ENCODE measurements at regions not wholly inside any gene's neighbourhood (a gene's known extent, or its start where the extent isn't known, plus 50 kb on each side); places are given as distances from the start of the nearest gene placed in this dataset.

DNA sequence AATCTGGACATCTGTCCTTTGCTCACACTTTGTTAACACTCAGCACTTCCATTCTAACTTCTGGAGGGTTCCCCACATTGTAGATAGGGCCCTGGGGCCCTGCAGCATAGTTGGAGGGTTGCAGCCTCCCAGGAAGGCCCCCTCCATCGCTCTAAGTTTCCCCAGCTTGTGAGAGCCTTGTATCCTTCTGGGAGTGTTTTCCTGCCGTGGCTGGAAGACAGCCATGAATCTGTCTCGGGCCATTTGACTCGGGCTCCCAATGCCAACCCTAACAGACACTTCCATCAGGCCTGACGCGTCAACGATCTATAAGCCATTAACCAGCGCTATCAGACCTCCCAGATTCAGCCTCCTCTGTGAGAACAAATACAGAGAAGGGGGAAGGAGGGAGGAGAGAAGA, 263.7 kb upstream of the RPL38 start:
- H3K27ac ChIP-seq = no peak overlapping the region
- H3K36me3 ChIP-seq = no peaks in the 10 kb centered on the region
- intact Hi-C loops (cut with DNase I; ENCODE audit: low total_unique reads) = no loop called here
- no peak for TF ChIP-seq POLR2A (IDR thresholded peaks at IDR 0.05)
- TF ChIP-seq, protein P1, sequence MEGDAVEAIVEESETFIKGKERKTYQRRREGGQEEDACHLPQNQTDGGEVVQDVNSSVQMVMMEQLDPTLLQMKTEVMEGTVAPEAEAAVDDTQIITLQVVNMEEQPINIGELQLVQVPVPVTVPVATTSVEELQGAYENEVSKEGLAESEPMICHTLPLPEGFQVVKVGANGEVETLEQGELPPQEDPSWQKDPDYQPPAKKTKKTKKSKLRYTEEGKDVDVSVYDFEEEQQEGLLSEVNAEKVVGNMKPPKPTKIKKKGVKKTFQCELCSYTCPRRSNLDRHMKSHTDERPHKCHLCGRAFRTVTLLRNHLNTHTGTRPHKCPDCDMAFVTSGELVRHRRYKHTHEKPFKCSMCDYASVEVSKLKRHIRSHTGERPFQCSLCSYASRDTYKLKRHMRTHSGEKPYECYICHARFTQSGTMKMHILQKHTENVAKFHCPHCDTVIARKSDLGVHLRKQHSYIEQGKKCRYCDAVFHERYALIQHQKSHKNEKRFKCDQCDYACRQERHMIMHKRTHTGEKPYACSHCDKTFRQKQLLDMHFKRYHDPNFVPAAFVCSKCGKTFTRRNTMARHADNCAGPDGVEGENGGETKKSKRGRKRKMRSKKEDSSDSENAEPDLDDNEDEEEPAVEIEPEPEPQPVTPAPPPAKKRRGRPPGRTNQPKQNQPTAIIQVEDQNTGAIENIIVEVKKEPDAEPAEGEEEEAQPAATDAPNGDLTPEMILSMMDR (IDR thresholded peaks at IDR 0.05) = no peak
- TF ChIP-seq POLR2AphosphoS5 (IDR thresholded peaks at IDR 0.05) = no peak
- no peak for DNase-seq (ENCODE audit: low spot score in 2 of 2)
- H3K27me3 ChIP-seq = no peaks in the 10 kb centered on the region
- H3K4me3 ChIP-seq = no peak overlapping the region
- H3K9me3 ChIP-seq = no peaks in the 10 kb centered on the region
- H3K4me1 ChIP-seq = no peaks in the 10 kb centered on the region

GRCh38 chr17:73940511-73940910, 263.0 kb upstream of the RPL38 start:
- no peaks in the 10 kb centered on the region for H3K27me3 ChIP-seq
- TF ChIP-seq POLR2A (IDR thresholded peaks at IDR 0.05) (no peak), POLR2AphosphoS5 (IDR thresholded peaks at IDR 0.05) (no peak)
- TF ChIP-seq, protein P1 (IDR thresholded peaks at IDR 0.05) = no peak

GRCh38 chr17:73941919-73942530, 261.5 kb upstream of the RPL38 start:
- DNase-seq (ENCODE audit: low spot score in 2 of 2) = no peak
- Histone ChIP-seq H3K4me1 (no peaks in the 10 kb centered on the region), H3K27ac (no peak overlapping the region), H3K36me3 (no peaks in the 10 kb centered on the region), H3K4me3 (no peak overlapping the region), H3K9me3 (no peaks in the 10 kb centered on the region), H3K27me3 (no peaks in the 10 kb centered on the region)
- intact Hi-C loops (cut with DNase I; ENCODE audit: low total_unique reads) = no loop called here
- no peak for TF ChIP-seq POLR2AphosphoS5 (IDR thresholded peaks at IDR 0.05)
- no peak for TF ChIP-seq POLR2A (IDR thresholded peaks at IDR 0.05)
- TF ChIP-seq, protein P1 (IDR thresholded peaks at IDR 0.05) = no peak

More at GRCh38 chr17:73940511-73940910, 263.0 kb upstream of the RPL38 start:
- no peaks in the 10 kb centered on the region for H3K9me3 ChIP-seq
- H3K27ac ChIP-seq = no peak overlapping the region
- intact Hi-C loops (cut with DNase I; ENCODE audit: low total_unique reads) = no loop called here
- no peak overlapping the region for H3K4me3 ChIP-seq
- no peaks in the 10 kb centered on the region for H3K36me3 ChIP-seq
- H3K4me1 ChIP-seq = no peaks in the 10 kb centered on the region
- DNase-seq (ENCODE audit: low spot score in 2 of 2) = no peak

GRCh38 chr17:73942703-73943415, 260.6 kb upstream of the RPL38 start:
- DNase-seq (ENCODE audit: low spot score in 2 of 2) = no peak
- no peak overlapping the region for H3K27ac ChIP-seq
- no peaks in the 10 kb centered on the region for H3K4me1 ChIP-seq
- H3K9me3 ChIP-seq = no peaks in the 10 kb centered on the region
- intact Hi-C loops (cut with DNase I; ENCODE audit: low total_unique reads) = no loop called here
- TF ChIP-seq POLR2AphosphoS5 (IDR thresholded peaks at IDR 0.05) = no peak
- H3K36me3 ChIP-seq = no peaks in the 10 kb centered on the region
- H3K27me3 ChIP-seq = no peaks in the 10 kb centered on the region
- H3K4me3 ChIP-seq = no peak overlapping the region

GRCh38 chr17:73943416-73944110, 259.9 kb upstream of the RPL38 start:
- DNase-seq (ENCODE audit: low spot score in 2 of 2) = no peak
- Histone ChIP-seq H3K4me3 (no peak overlapping the region), H3K27me3 (no peaks in the 10 kb centered on the region), H3K4me1 (no peaks in the 10 kb centered on the region), H3K36me3 (no peaks in the 10 kb centered on the region), H3K27ac (no peak overlapping the region), H3K9me3 (no peaks in the 10 kb centered on the region)
- intact Hi-C loops (cut with DNase I; ENCODE audit: low total_unique reads) = loop anchor here (1.0 kb wide), 1 partner anchor 16 kb away; no protein-coding TSS in a partner anchor
- TF ChIP-seq, protein P1 (IDR thresholded peaks at IDR 0.05) = no peak
- TF ChIP-seq POLR2AphosphoS5 (IDR thresholded peaks at IDR 0.05) (no peak), POLR2A (IDR thresholded peaks at IDR 0.05) (no peak)

Measured in breast epithelium (tissue), 4 donors.